ENCODE measurements at regions not wholly inside any gene's neighbourhood (a gene's known extent, or its start where the extent isn't known, plus 50 kb on each side); places are given as distances from the start of the nearest gene placed in this dataset.

GRCh38 chr6:74587386-74587785 is 618.5 kb downstream of the COL12A1 start:
- FAIRE-seq (no peak), ATAC-seq (no peak), DNase-seq (ENCODE audit: low spot score) (no peak)
- H3K9ac ChIP-seq (ENCODE audit: insufficient read depth, low read depth, low read length), result no peak overlapping the region
- no peak overlapping the region for H3K4me3 ChIP-seq (replicated peaks in 1 of 3; ENCODE audit: insufficient read depth in 1 of 3, low read depth in 2 of 3, low read length in 3 of 3)
- H3K4me2 ChIP-seq (ENCODE audit: low read depth, low read length), result no peak overlapping the region
- ChIA-PET CTCF (ENCODE audit: low intra/inter-chr PET ratio, low total read pairs) (no interaction called here), POLR2A (no interaction called here)
- H3K4me1 ChIP-seq (ENCODE audit: insufficient read depth, low read length), result no peaks in the 10 kb centered on the region
- H3K79me2 ChIP-seq (ENCODE audit: insufficient read depth, low read length), result no peaks in the 10 kb centered on the region
- H3K36me3 ChIP-seq (replicated peaks in 1 of 2; ENCODE audit: control insufficient read depth in 1 of 2, insufficient read depth in 2 of 2, low read length in 2 of 2), result no peaks in the 10 kb centered on the region
- in situ Hi-C loops (cut with HindIII; ENCODE audit: extremely low pct_ligation_motif_present, low pct_unique_long_range_greater_than_20kb) (loop anchor here (25.0 kb wide), 1 partner anchor 625 kb away; the partner anchor contains the start of gene COL12A1), intact Hi-C loops (cut with micrococcal nuclease; ENCODE audit: unreplicated experiment) (no loop called here)
- 0% methylated on average over 2 of the region's 2 CpGs for WGBS (ENCODE audit: low lambda C conversion rate)
- H3K9me3 ChIP-seq (ENCODE audit: low read length), result no peaks in the 10 kb centered on the region
- no peak overlapping the region for H3K27ac ChIP-seq (ENCODE audit: extremely low read length, insufficient read depth, low read length)
- H4K20me1 ChIP-seq (ENCODE audit: insufficient read depth, low read length), result no peaks in the 10 kb centered on the region
- BruUV-seq (replicated peaks), result no TSS peak
- no peak for TF ChIP-seq MXD1 (CRISPR knock-in tag; IDR thresholded peaks at IDR 0.05)
- TF ChIP-seq TOPORS (CRISPR knock-in tag; IDR thresholded peaks at IDR 0.05), result no peak
- TF ChIP-seq ZNF496 (CRISPR knock-in tag; IDR thresholded peaks at IDR 0.05; ENCODE audit: insufficient replicate concordance), result no peak
- no peak for TF ChIP-seq PAF1 (CRISPR knock-in tag; IDR thresholded peaks at IDR 0.05)
- TF ChIP-seq, protein P1, sequence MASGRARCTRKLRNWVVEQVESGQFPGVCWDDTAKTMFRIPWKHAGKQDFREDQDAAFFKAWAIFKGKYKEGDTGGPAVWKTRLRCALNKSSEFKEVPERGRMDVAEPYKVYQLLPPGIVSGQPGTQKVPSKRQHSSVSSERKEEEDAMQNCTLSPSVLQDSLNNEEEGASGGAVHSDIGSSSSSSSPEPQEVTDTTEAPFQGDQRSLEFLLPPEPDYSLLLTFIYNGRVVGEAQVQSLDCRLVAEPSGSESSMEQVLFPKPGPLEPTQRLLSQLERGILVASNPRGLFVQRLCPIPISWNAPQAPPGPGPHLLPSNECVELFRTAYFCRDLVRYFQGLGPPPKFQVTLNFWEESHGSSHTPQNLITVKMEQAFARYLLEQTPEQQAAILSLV (CRISPR knock-in tag; IDR thresholded peaks at IDR 0.05; ENCODE audit: borderline replicate concordance), result no peak
- no peak for TF ChIP-seq ZSCAN30 (CRISPR knock-in tag; IDR thresholded peaks at IDR 0.05)
- TF ChIP-seq NR2C2 (CRISPR knock-in tag; IDR thresholded peaks at IDR 0.05; ENCODE audit: borderline replicate concordance), result no peak
- no peak for TF ChIP-seq THAP8 (CRISPR knock-in tag; IDR thresholded peaks at IDR 0.05; ENCODE audit: borderline replicate concordance)
- H2AFZ ChIP-seq (ENCODE audit: low read length), result no peak overlapping the region
- H3K27me3 ChIP-seq (ENCODE audit: control insufficient read depth in 1 of 2, insufficient read depth in 2 of 2, low read length in 2 of 2), result no peaks in the 10 kb centered on the region

Measured in HepG2 (cell line).